HG03571 (cell line): ENCODE measurements at regions not wholly inside any gene's neighbourhood (a gene's known extent, or its start where the extent isn't known, plus 50 kb on each side); places are given as distances from the start of the nearest gene placed in this dataset.
"Not testable (repeated sequence)": the region's sequence is repeated elsewhere in the genome, so short reads cannot be mapped to it uniquely, and the experiment has no call there.

Experiments
- ATAC-seq: cut with Tn5 transposase; IDR thresholded peaks from one replicate; pipeline ENCODE4 v1.9.1; 2021; ENCODE audit not compliant: unreplicated experiment

- no peak for ATAC-seq
These were observed 164.3 kb downstream of the TMEM121 start for GRCh38 chr14:105690671-105691070.

GRCh38 chr14:105691321-105692109 is 165.1 kb downstream of the TMEM121 start:
- ATAC-seq = not testable (repeated sequence)

- not testable (repeated sequence) for ATAC-seq
These were observed 165.8 kb downstream of the TMEM121 start for GRCh38 chr14:105692110-105692685.

GRCh38 chr14:105694961-105695360 is 168.6 kb downstream of the TMEM121 start:
- no peak for ATAC-seq

GRCh38 chr14:105696388-105696787 is 170.0 kb downstream of the TMEM121 start:
- peak; percentile 45 for ATAC-seq

- ATAC-seq = not testable (repeated sequence)
These were observed 171.0 kb downstream of the TMEM121 start for GRCh38 chr14:105697414-105697813.

- ATAC-seq = not testable (repeated sequence)
These were observed 171.6 kb downstream of the TMEM121 start for GRCh38 chr14:105697955-105698354.

GRCh38 chr14:105698940-105699556 is 172.7 kb downstream of the TMEM121 start:
- not testable (repeated sequence) for ATAC-seq

GRCh38 chr14:105699706-105700105 is 173.3 kb downstream of the TMEM121 start:
- ATAC-seq = not testable (repeated sequence)

- not testable (repeated sequence) for ATAC-seq
These were observed 173.8 kb downstream of the TMEM121 start for GRCh38 chr14:105700146-105700545.

GRCh38 chr14:105700622-105701288 is 174.4 kb downstream of the TMEM121 start:
- ATAC-seq = no peak

GRCh38 chr14:105701456-105702274 is 175.3 kb downstream of the TMEM121 start:
- no peak for ATAC-seq

- ATAC-seq = no peak
These were observed 176.0 kb downstream of the TMEM121 start for GRCh38 chr14:105702275-105702817.

- not testable (repeated sequence) for ATAC-seq
These were observed 176.8 kb downstream of the TMEM121 start for GRCh38 chr14:105703044-105703665.

- ATAC-seq = not testable (repeated sequence)
These were observed 177.7 kb downstream of the TMEM121 start for GRCh38 chr14:105704091-105704490.

- not testable (repeated sequence) for ATAC-seq
These were observed 178.1 kb downstream of the TMEM121 start for GRCh38 chr14:105704492-105704891.

- ATAC-seq = not testable (repeated sequence)
These were observed 179.1 kb downstream of the TMEM121 start for GRCh38 chr14:105705512-105705861.

- not testable (repeated sequence) for ATAC-seq
These were observed 179.7 kb downstream of the TMEM121 start for GRCh38 chr14:105705862-105706700.

- ATAC-seq = not testable (repeated sequence)
These were observed 180.3 kb downstream of the TMEM121 start for GRCh38 chr14:105706701-105707019.
